Activated T-helper 2 cell treated with anti-CD3 and anti-CD28 coated beads, Interferon-gamma antibody, Interleukin-2, Interleukin-4, amounts not matched to agents 10 μg/mL and 5 μg/mL and 100 μg/mL, durations not matched to agents 14 hours and 24 hours and 36 hours (primary cell): ENCODE measurements at regions not wholly inside any gene's neighbourhood (a gene's known extent, or its start where the extent isn't known, plus 50 kb on each side); places are given as distances from the start of the nearest gene placed in this dataset.
"Not testable (repeated sequence)": the region's sequence is repeated elsewhere in the genome, so short reads cannot be mapped to it uniquely, and the experiment has no call there.

Experiments used
- DNase-seq: peaks from one replicate; pipeline ENCODE4 v3.0.0; 2021; ENCODE audit warnings: low spot score
- H3K27ac Mint-ChIP-seq: one replicate; pipeline ENCODE4 v1.8.0; 2021; ENCODE audit warnings: mixed read lengths
- H3K27me3 Mint-ChIP-seq: one replicate; pipeline ENCODE4 v1.8.0; 2021; ENCODE audit warnings: low read depth, mixed read lengths
- H3K36me3 Mint-ChIP-seq: one replicate; pipeline ENCODE4 v1.8.0; 2021; ENCODE audit warnings: low read depth, mixed read lengths
- H3K4me1 Mint-ChIP-seq: one replicate; pipeline ENCODE4 v1.8.0; 2021; ENCODE audit warnings: low read depth, mixed read lengths
- H3K4me3 Mint-ChIP-seq: one replicate; pipeline ENCODE4 v1.8.0; 2021; ENCODE audit warnings: low read depth, mild to moderate bottlenecking, moderate library complexity, mixed read lengths
- H3K9me3 Mint-ChIP-seq: one replicate; pipeline ENCODE4 v1.8.0; 2021; ENCODE audit warnings: mixed read lengths
- intact Hi-C: fragments of 100-400 bp; cut with micrococcal nuclease; formaldehyde crosslinking; loops from one replicate; pipeline ENCODE4 v1.15.1; 2023

GRCh38 chr13:50481936-50482335 is 361.6 kb downstream of the DLEU7 start:
- Mint-ChIP-seq H3K27ac (no peak overlapping the region), H3K9me3 (no peaks in the 10 kb centered on the region), H3K27me3 (peaks cover 51% of the 10 kb centered on the region), H3K4me3 (no peak overlapping the region), H3K4me1 (no peaks in the 10 kb centered on the region), H3K36me3 (no peaks in the 10 kb centered on the region)
- intact Hi-C loops = no loop called here
- no peak for DNase-seq

- H3K4me1 Mint-ChIP-seq = no peaks in the 10 kb centered on the region
- no peak overlapping the region for H3K4me3 Mint-ChIP-seq
- DNase-seq = no peak
- no peak overlapping the region for H3K27ac Mint-ChIP-seq
- intact Hi-C loops = no loop called here
- H3K27me3 Mint-ChIP-seq = peaks cover 49% of the 10 kb centered on the region
- no peaks in the 10 kb centered on the region for H3K9me3 Mint-ChIP-seq
- H3K36me3 Mint-ChIP-seq = no peaks in the 10 kb centered on the region
Observed at GRCh38 chr13:50483416-50483815, 360.1 kb downstream of the DLEU7 start.

GRCh38 chr13:50484472-50485113 is 358.9 kb downstream of the DLEU7 start:
- intact Hi-C loops = no loop called here
- H3K27ac Mint-ChIP-seq = no peak overlapping the region
- no peak for DNase-seq
- H3K27me3 Mint-ChIP-seq = peaks cover 52% of the 10 kb centered on the region
- no peaks in the 10 kb centered on the region for H3K36me3 Mint-ChIP-seq
- no peak overlapping the region for H3K4me3 Mint-ChIP-seq
- H3K4me1 Mint-ChIP-seq = no peaks in the 10 kb centered on the region
- H3K9me3 Mint-ChIP-seq = no peaks in the 10 kb centered on the region

- Mint-ChIP-seq H3K36me3 (no peaks in the 10 kb centered on the region), H3K27ac (no peak overlapping the region), H3K27me3 (peaks cover 55% of the 10 kb centered on the region), H3K4me3 (no peak overlapping the region), H3K4me1 (no peaks in the 10 kb centered on the region), H3K9me3 (no peaks in the 10 kb centered on the region)
- no peak for DNase-seq
- intact Hi-C loops = no loop called here
Observed at GRCh38 chr13:50485979-50486935, 357.2 kb downstream of the DLEU7 start.

GRCh38 chr13:50493683-50494082 is 349.8 kb downstream of the DLEU7 start:
- H3K9me3 Mint-ChIP-seq = no peaks in the 10 kb centered on the region
- peaks cover 22% of the 10 kb centered on the region for H3K27me3 Mint-ChIP-seq
- intact Hi-C loops = no loop called here
- H3K36me3 Mint-ChIP-seq = no peaks in the 10 kb centered on the region
- no peak overlapping the region for H3K27ac Mint-ChIP-seq
- no peak overlapping the region for H3K4me3 Mint-ChIP-seq
- H3K4me1 Mint-ChIP-seq = no peaks in the 10 kb centered on the region
- no peak for DNase-seq

- Mint-ChIP-seq H3K27me3 (peaks cover 21% of the 10 kb centered on the region), H3K9me3 (no peaks in the 10 kb centered on the region), H3K4me3 (no peak overlapping the region), H3K36me3 (no peaks in the 10 kb centered on the region), H3K4me1 (no peaks in the 10 kb centered on the region), H3K27ac (no peak overlapping the region)
- DNase-seq = no peak
- intact Hi-C loops = no loop called here
Observed at GRCh38 chr13:50494138-50494537, 349.4 kb downstream of the DLEU7 start.

GRCh38 chr13:50503212-50503611 is 340.3 kb downstream of the DLEU7 start:
- H3K4me3 Mint-ChIP-seq, DNase-seq, H3K4me1 Mint-ChIP-seq, H3K9me3 Mint-ChIP-seq, H3K27me3 Mint-ChIP-seq, H3K36me3 Mint-ChIP-seq, intact Hi-C loops, H3K27ac Mint-ChIP-seq: not testable (repeated sequence)

- H3K27me3 Mint-ChIP-seq = no peaks in the 10 kb centered on the region
- H3K9me3 Mint-ChIP-seq = peaks cover 3% of the 10 kb centered on the region
- H3K36me3 Mint-ChIP-seq = no peaks in the 10 kb centered on the region
- no peak overlapping the region for H3K4me3 Mint-ChIP-seq
- intact Hi-C loops = no loop called here
- H3K27ac Mint-ChIP-seq = no peak overlapping the region
- H3K4me1 Mint-ChIP-seq = no peaks in the 10 kb centered on the region
- DNase-seq = no peak
Observed at GRCh38 chr13:50509167-50509566, 334.3 kb downstream of the DLEU7 start.

GRCh38 chr13:50509771-50510441 is 333.6 kb downstream of the DLEU7 start:
- DNase-seq = no peak
- peaks cover 3% of the 10 kb centered on the region for H3K9me3 Mint-ChIP-seq
- no peak overlapping the region for H3K4me3 Mint-ChIP-seq
- intact Hi-C loops = no loop called here
- no peaks in the 10 kb centered on the region for H3K4me1 Mint-ChIP-seq
- no peak overlapping the region for H3K27ac Mint-ChIP-seq
- no peaks in the 10 kb centered on the region for H3K36me3 Mint-ChIP-seq
- no peaks in the 10 kb centered on the region for H3K27me3 Mint-ChIP-seq

GRCh38 chr13:50510885-50511545 is 332.5 kb downstream of the DLEU7 start:
- H3K27ac Mint-ChIP-seq, intact Hi-C loops: not testable (repeated sequence)

GRCh38 chr13:50511877-50512341 is 331.6 kb downstream of the DLEU7 start:
- intact Hi-C loops = no loop called here
- H3K9me3 Mint-ChIP-seq = peaks cover 3% of the 10 kb centered on the region
- H3K4me1 Mint-ChIP-seq = no peaks in the 10 kb centered on the region
- H3K27me3 Mint-ChIP-seq = peaks cover 3% of the 10 kb centered on the region
- H3K4me3 Mint-ChIP-seq = no peak overlapping the region
- H3K36me3 Mint-ChIP-seq = no peaks in the 10 kb centered on the region
- no peak overlapping the region for H3K27ac Mint-ChIP-seq
- DNase-seq = no peak

More at GRCh38 chr13:50510885-50511545, 332.5 kb downstream of the DLEU7 start:
- DNase-seq, H3K4me3 Mint-ChIP-seq, H3K36me3 Mint-ChIP-seq, H3K27me3 Mint-ChIP-seq, H3K9me3 Mint-ChIP-seq, H3K4me1 Mint-ChIP-seq: not testable (repeated sequence)

- intact Hi-C loops = no loop called here
Observed at GRCh38 chr13:50512474-50513299, 330.8 kb downstream of the DLEU7 start.

More at GRCh38 chr13:50512474-50513299, 330.8 kb downstream of the DLEU7 start:
- DNase-seq = peak; percentile 36
- peaks cover 3% of the 10 kb centered on the region for H3K27me3 Mint-ChIP-seq
- H3K4me1 Mint-ChIP-seq = peaks cover 2% of the 10 kb centered on the region
- H3K36me3 Mint-ChIP-seq = no peaks in the 10 kb centered on the region
- H3K4me3 Mint-ChIP-seq = no peak overlapping the region
- H3K9me3 Mint-ChIP-seq = peaks cover 3% of the 10 kb centered on the region
- no peak overlapping the region for H3K27ac Mint-ChIP-seq
